A673 (cell line): ENCODE measurements at regions not wholly inside any gene's neighbourhood (a gene's known extent, or its start where the extent isn't known, plus 50 kb on each side); places are given as distances from the start of the nearest gene placed in this dataset.
"Not testable (repeated sequence)": the region's sequence is repeated elsewhere in the genome, so short reads cannot be mapped to it uniquely, and the experiment has no call there.

ENCODE experiments used
- BruUV-seq: library from RNA; stranded (reverse); fragments of 400-500 nt; replicated peaks from 2 replicates; lab custom pipeline; 2021; lab: Mats Ljungman, UMichigan
- CTCF ChIA-PET: fragments of 300-600 bp; sonication (Branson Sonifier 250); formaldehyde crosslinking; loops from one replicate; lab custom pipeline; 2022; ENCODE audit warnings: antibody characterized with exemption; lab: Charles Lee
- POLR2A ChIA-PET: fragments of 300-600 bp; sonication (Branson Sonifier 250); formaldehyde crosslinking; loops from one replicate; lab custom pipeline; 2022; ENCODE audit warnings: antibody characterized with exemption; ENCODE audit not compliant: low non-redundant PET; lab: Charles Lee
- DNase-seq: peaks from one replicate; pipeline ENCODE4 v3.0.0-alpha.2; 2015; ENCODE audit warnings: low spot score
- H3K27ac ChIP-seq: fragments of 200-600 bp; sonication (generic); 2 replicates; pipeline ENCODE4 v1.5.1; 2016; ENCODE audit warnings: mixed run types, low read depth, mild to moderate bottlenecking, mixed read lengths, antibody characterized with exemption, low read length; ENCODE audit not compliant: poor library complexity, severe bottlenecking
- H3K27me3 ChIP-seq: fragments of 200-600 bp; sonication (generic); replicated peaks from 2 replicates; pipeline ENCODE4 v1.6.1; 2017; ENCODE audit warnings: mixed run types, low read depth, mild to moderate bottlenecking, mixed read lengths, antibody characterized with exemption, low read length; ENCODE audit not compliant: insufficient read depth, poor library complexity
- H3K36me3 ChIP-seq: fragments of 200-600 bp; sonication (generic); 2 replicates; pipeline ENCODE4 v1.6.1; 2016; ENCODE audit warnings: mixed run types, mild to moderate bottlenecking, mixed read lengths, antibody characterized with exemption, low read length; ENCODE audit not compliant: insufficient read depth, poor library complexity, severe bottlenecking
- H3K4me1 ChIP-seq: fragments of 200-600 bp; sonication (generic); 2 replicates; pipeline ENCODE4 v1.6.1; 2017; ENCODE audit warnings: mixed run types, mild to moderate bottlenecking, mixed read lengths, antibody characterized with exemption, low read length; ENCODE audit not compliant: insufficient read depth, poor library complexity, severe bottlenecking
- H3K4me3 ChIP-seq: fragments of 200-600 bp; sonication (generic); 2 replicates; pipeline ENCODE4 v1.5.1; 2016; ENCODE audit warnings: low read depth, mixed run types, mild to moderate bottlenecking, mixed read lengths, low read length; ENCODE audit not compliant: poor library complexity, severe bottlenecking
- H3K9me3 ChIP-seq: fragments of 200-600 bp; sonication (generic); 2 replicates; pipeline ENCODE4 v1.6.1; 2016; ENCODE audit warnings: mixed run types, low read depth, mild to moderate bottlenecking, mixed read lengths, antibody characterized with exemption, low read length; ENCODE audit not compliant: poor library complexity, severe bottlenecking
- intact Hi-C: fragments of 100-400 bp; cut with micrococcal nuclease; formaldehyde crosslinking; loops from one replicate; pipeline ENCODE4 v1.10.0; 2022; ENCODE audit not compliant: unreplicated experiment

GRCh38 chr2:89756616-89757015 is 1065.1 kb downstream of the RPIA start:
- H3K27ac ChIP-seq, H3K27me3 ChIP-seq, H3K36me3 ChIP-seq, POLR2A ChIA-PET, H3K9me3 ChIP-seq, CTCF ChIA-PET, H3K4me1 ChIP-seq, intact Hi-C loops, BruUV-seq, DNase-seq, H3K4me3 ChIP-seq: not testable (repeated sequence)

GRCh38 chr2:89758332-89759026 is 1067.0 kb downstream of the RPIA start:
- H3K9me3 ChIP-seq, H3K4me1 ChIP-seq, POLR2A ChIA-PET, H3K4me3 ChIP-seq, BruUV-seq, DNase-seq, intact Hi-C loops, H3K27me3 ChIP-seq, CTCF ChIA-PET, H3K36me3 ChIP-seq, H3K27ac ChIP-seq: not testable (repeated sequence)

- POLR2A ChIA-PET, DNase-seq, H3K27me3 ChIP-seq, BruUV-seq, H3K36me3 ChIP-seq, CTCF ChIA-PET, H3K4me1 ChIP-seq, H3K4me3 ChIP-seq, intact Hi-C loops, H3K27ac ChIP-seq, H3K9me3 ChIP-seq: not testable (repeated sequence)
Measured at GRCh38 chr2:89760762-89761161, 1069.3 kb downstream of the RPIA start.

- H3K4me1 ChIP-seq, H3K9me3 ChIP-seq, H3K4me3 ChIP-seq, CTCF ChIA-PET, H3K36me3 ChIP-seq, H3K27ac ChIP-seq, POLR2A ChIA-PET, H3K27me3 ChIP-seq, BruUV-seq, intact Hi-C loops, DNase-seq: not testable (repeated sequence)
Measured at GRCh38 chr2:89761171-89761570, 1069.7 kb downstream of the RPIA start.

GRCh38 chr2:89761863-89762262 is 1070.4 kb downstream of the RPIA start:
- H3K9me3 ChIP-seq, H3K27me3 ChIP-seq, POLR2A ChIA-PET, CTCF ChIA-PET, H3K36me3 ChIP-seq, H3K4me1 ChIP-seq, H3K27ac ChIP-seq, DNase-seq, BruUV-seq, H3K4me3 ChIP-seq, intact Hi-C loops: not testable (repeated sequence)

- CTCF ChIA-PET, H3K9me3 ChIP-seq, intact Hi-C loops, H3K27me3 ChIP-seq, POLR2A ChIA-PET, H3K4me1 ChIP-seq, BruUV-seq, H3K4me3 ChIP-seq, H3K27ac ChIP-seq, DNase-seq, H3K36me3 ChIP-seq: not testable (repeated sequence)
Measured at GRCh38 chr2:89762461-89763253, 1071.2 kb downstream of the RPIA start.
